Coronary artery (tissue), 2 donors: ENCODE measurements at regions not wholly inside any gene's neighbourhood (a gene's known extent, or its start where the extent isn't known, plus 50 kb on each side); places are given as distances from the start of the nearest gene placed in this dataset.
"Not testable (repeated sequence)": the region's sequence is repeated elsewhere in the genome, so short reads cannot be mapped to it uniquely, and the experiment has no call there.

Source experiments
- DNase-seq: peaks from one replicate; pipeline ENCODE4 v3.0.0-alpha.2; 2017; ENCODE audit warnings: low spot score
- H3K27ac ChIP-seq, 2 donors: fragments of 200-600 bp; sonication (generic); one replicate each; pipeline ENCODE4 v1.5.1; 2016 to 2019
- H3K4me3 ChIP-seq: fragments of 200-600 bp; sonication (generic); 2 replicates; pipeline ENCODE4 v1.5.1; 2016; ENCODE audit warnings: mild to moderate bottlenecking, moderate library complexity
- CTCF ChIP-seq: fragments of 200-600 bp; sonication (generic); IDR thresholded peaks from one replicate; pipeline ENCODE4 v1.5.1; 2019; ENCODE audit warnings: antibody characterized with exemption

GRCh38 chr15:85262461-85263055 lies 117.8 kb upstream of the AKAP13 start:
- not testable (repeated sequence) for DNase-seq, H3K27ac ChIP-seq, H3K4me3 ChIP-seq

GRCh38 chr15:85263842-85264440 lies 116.5 kb upstream of the AKAP13 start:
- H3K4me3 ChIP-seq, DNase-seq, H3K27ac ChIP-seq: not testable (repeated sequence)

- H3K4me3 ChIP-seq, DNase-seq: not testable (repeated sequence)
These were observed 115.7 kb upstream of the AKAP13 start for GRCh38 chr15:85264614-85265190.

GRCh38 chr15:85267158-85267857 lies 113.1 kb upstream of the AKAP13 start:
- not testable (repeated sequence) for DNase-seq, H3K27ac ChIP-seq, H3K4me3 ChIP-seq

More at GRCh38 chr15:85264614-85265190, 115.7 kb upstream of the AKAP13 start:
- not testable (repeated sequence) for H3K27ac ChIP-seq

- no peak for TF ChIP-seq CTCF
- no peak for DNase-seq
- Histone ChIP-seq H3K4me3 (no peak overlapping the region), H3K27ac (no peak overlapping the region)
These were observed 105.9 kb upstream of the AKAP13 start for GRCh38 chr15:85274315-85275050.

GRCh38 chr15:85276508-85276907 lies 103.9 kb upstream of the AKAP13 start:
- TF ChIP-seq CTCF, result no peak
- Histone ChIP-seq H3K4me3 (no peak overlapping the region), H3K27ac (no peak overlapping the region)
- DNase-seq, result no peak

- Histone ChIP-seq H3K27ac (no peak overlapping the region), H3K4me3 (no peak overlapping the region)
- TF ChIP-seq CTCF, result no peak
- DNase-seq, result no peak
These were observed 103.5 kb upstream of the AKAP13 start for GRCh38 chr15:85276921-85277320.

GRCh38 chr15:85277847-85278370 lies 102.5 kb upstream of the AKAP13 start:
- no peak for DNase-seq
- Histone ChIP-seq H3K4me3 (no peak overlapping the region), H3K27ac (no peak overlapping the region)
- no peak for TF ChIP-seq CTCF
